H1 (cell line): ENCODE measurements at regions not wholly inside any gene's neighbourhood (a gene's known extent, or its start where the extent isn't known, plus 50 kb on each side); places are given as distances from the start of the nearest gene placed in this dataset.

ENCODE experiments used
- E2F6 ChIP-seq: IDR thresholded peaks from 2 replicates; pipeline ENCODE4 v1.6.1; 2012; ENCODE audit warnings: inconsistent platforms
- GABPA ChIP-seq: IDR thresholded peaks from 2 replicates; pipeline ENCODE4 v1.6.1; 2011; ENCODE audit warnings: mild to moderate bottlenecking, low read length, moderate library complexity, borderline replicate concordance; ENCODE audit not compliant: insufficient read depth
- RAD21 ChIP-seq, 2 experiments: IDR thresholded peaks in 1 of 2; conservative IDR thresholded peaks in 1 of 2; 2 replicates each; pipeline ENCODE4 v1.6.1; 2011; ENCODE audit warnings: low read depth in 2 of 2, low read length in 2 of 2, improper control_type of control experiment in 1 of 2, inconsistent platforms in 1 of 2, mild to moderate bottlenecking in 1 of 2, moderate library complexity in 1 of 2

DNA sequence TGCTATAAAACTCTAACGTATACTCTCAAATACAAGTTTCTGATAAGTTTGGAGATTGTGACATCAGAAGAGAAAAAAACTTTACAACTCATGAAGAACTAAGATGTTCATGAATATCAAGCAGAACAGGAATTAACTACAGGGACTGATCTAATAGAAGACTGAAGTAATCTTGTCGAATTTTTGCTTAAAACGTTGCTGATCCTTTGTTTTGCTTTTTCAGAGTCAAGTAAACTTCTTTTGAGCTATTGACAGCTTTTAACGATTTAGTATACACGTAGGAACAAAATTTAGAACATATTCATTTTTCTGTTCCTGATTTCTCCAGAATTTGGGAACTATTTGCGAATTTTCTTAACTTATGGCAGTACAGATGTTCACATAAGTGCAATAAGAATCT is 610.2 kb downstream of the SI start (continued):
- TF ChIP-seq GABPA, result no peak
- no peak for TF ChIP-seq RAD21 (IDR thresholded peaks at IDR 0.05 in 1 of 2, conservative IDR thresholded peaks at IDR 0.05 in 1 of 2; ENCODE audit: low read depth in 2 of 2, low read length in 2 of 2)
- no peak for TF ChIP-seq E2F6
